ENCODE measurements at regions not wholly inside any gene's neighbourhood (a gene's known extent, or its start where the extent isn't known, plus 50 kb on each side); places are given as distances from the start of the nearest gene placed in this dataset.

DNA sequence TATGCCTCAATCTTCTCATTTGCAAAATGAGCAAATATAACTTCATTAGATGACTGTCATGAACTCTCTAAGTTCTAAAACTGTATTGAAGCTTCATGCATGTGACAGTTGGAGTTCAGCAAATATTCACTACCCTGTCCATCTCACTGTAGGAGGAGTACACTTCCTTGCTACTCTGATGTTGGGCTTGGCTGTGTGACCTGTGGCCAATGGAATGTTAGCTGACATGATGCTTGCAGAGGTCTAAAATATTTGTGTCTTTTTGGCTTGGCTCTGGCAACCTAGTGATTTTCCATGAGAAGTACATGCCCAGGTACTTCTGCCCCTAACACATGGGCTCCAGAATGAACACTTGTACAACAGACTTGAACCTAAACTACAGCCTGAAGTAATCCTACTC lies 203.1 kb upstream of the ANKH start:
- no peak overlapping the region for H3K4ac ChIP-seq (replicated peaks; ENCODE audit: insufficient read length, low read depth, low read length)
- no peaks in the 10 kb centered on the region for H3K36me3 ChIP-seq (ENCODE audit: control insufficient read depth in 2 of 4, insufficient read depth in 4 of 4, low read length in 3 of 4)
- H3K56ac ChIP-seq (replicated peaks; ENCODE audit: insufficient read length, low read depth, low read length), result no peak overlapping the region
- no peaks in the 10 kb centered on the region for H3K9me3 ChIP-seq (ENCODE audit: insufficient read depth in 2 of 2, low read depth in 1 of 2, low read length in 1 of 2)
- H3K4me3 ChIP-seq (ENCODE audit: extremely low read depth in 1 of 4, insufficient read depth in 2 of 4, low read depth in 3 of 4, low read length in 4 of 4), result no peak overlapping the region
- no peaks in the 10 kb centered on the region for H3K23me2 ChIP-seq (ENCODE audit: low read depth, low read length)
- no peak overlapping the region for H2BK20ac ChIP-seq (ENCODE audit: low read length)
- no peak overlapping the region for H3K23ac ChIP-seq (ENCODE audit: insufficient read length)
- no peaks in the 10 kb centered on the region for H3K79me1 ChIP-seq (ENCODE audit: low read depth, low read length)
- H3K14ac ChIP-seq (ENCODE audit: insufficient read length), result no peak overlapping the region
- no peaks in the 10 kb centered on the region for H4K20me1 ChIP-seq (replicated peaks in 1 of 2; ENCODE audit: control insufficient read depth in 1 of 2, insufficient read depth in 2 of 2, low read length in 2 of 2)
- CTCF ChIA-PET (ENCODE audit: partially characterized antibody), result interaction anchor here (2.2 kb wide), 1 partner anchor 32 kb away, joined by 9 read pairs; no protein-coding TSS in a partner anchor
- no peak overlapping the region for H4K91ac ChIP-seq (replicated peaks; ENCODE audit: insufficient read length, low read length)
- H3K4me1 ChIP-seq (replicated peaks in 1 of 4; ENCODE audit: control insufficient read depth in 3 of 4, insufficient read depth in 4 of 4, low read length in 3 of 4), result no peaks in the 10 kb centered on the region
- no peak overlapping the region for H2BK5ac ChIP-seq (ENCODE audit: low read depth, low read length)
- FAIRE-seq (no peak), DNase-seq (ENCODE audit: low read depth in 1 of 2, low spot score in 2 of 2) (no peak)
- H3K27ac ChIP-seq (ENCODE audit: low read depth, low read length), result no peak overlapping the region
- H3K4me2 ChIP-seq (ENCODE audit: insufficient read depth in 1 of 2, low read depth in 2 of 2, low read length in 2 of 2), result no peak overlapping the region
- H3K27me3 ChIP-seq (replicated peaks in 1 of 4; ENCODE audit: control insufficient read depth in 3 of 4, extremely low read depth in 1 of 4, insufficient read depth in 3 of 4, low read length in 3 of 4), result no peaks in the 10 kb centered on the region
- no peak overlapping the region for H3K18ac ChIP-seq (ENCODE audit: extremely low read depth, low read length)
- H2AK5ac ChIP-seq (ENCODE audit: low read depth, low read length), result no peak overlapping the region
- H2BK120ac ChIP-seq (replicated peaks; ENCODE audit: low read depth, low read length), result no peak overlapping the region
- no peak overlapping the region for H2BK12ac ChIP-seq (ENCODE audit: low read depth, low read length)
- no peak overlapping the region for H4K5ac ChIP-seq (ENCODE audit: insufficient read length, low read depth, low read length)
- H4K8ac ChIP-seq (ENCODE audit: extremely low read depth, insufficient read depth, low read length), result no peak overlapping the region
- H2AFZ ChIP-seq (ENCODE audit: low read length), result no peak overlapping the region
- H2BK15ac ChIP-seq (ENCODE audit: low read length), result no peak overlapping the region
- no peak overlapping the region for H3K9ac ChIP-seq (replicated peaks in 1 of 4; ENCODE audit: extremely low read depth in 1 of 4, low read depth in 3 of 4, low read length in 3 of 4)
- POLR2A ChIA-PET (ENCODE audit: partially characterized antibody), result no interaction called here
- no peaks in the 10 kb centered on the region for H3K79me2 ChIP-seq (ENCODE audit: control insufficient read depth in 1 of 2, insufficient read depth in 2 of 2, low read length in 2 of 2)
- TF ChIP-seq HDAC2 (IDR thresholded peaks at IDR 0.05; ENCODE audit: borderline replicate concordance in 1 of 2, low read depth in 2 of 2, low read length in 2 of 2), result no peak

Data from H1 (cell line).